ENCODE measurements at regions not wholly inside any gene's neighbourhood (a gene's known extent, or its start where the extent isn't known, plus 50 kb on each side); places are given as distances from the start of the nearest gene placed in this dataset.

- no peak for DNase-seq
These were observed 377.9 kb downstream of the CMPK2 start for GRCh38 chr2:6487765-6488164.

GRCh38 chr2:6492573-6492972, 373.1 kb downstream of the CMPK2 start:
- DNase-seq, result no peak

- DNase-seq, result no peak
These were observed 372.4 kb downstream of the CMPK2 start for GRCh38 chr2:6493266-6493665.

- DNase-seq, result no peak
These were observed 372.0 kb downstream of the CMPK2 start for GRCh38 chr2:6493669-6494068.

- DNase-seq, result no peak
These were observed 370.2 kb downstream of the CMPK2 start for GRCh38 chr2:6495466-6495865.

- DNase-seq, result no peak
These were observed 369.3 kb downstream of the CMPK2 start for GRCh38 chr2:6496376-6496775.

- no peak for DNase-seq
These were observed 368.7 kb downstream of the CMPK2 start for GRCh38 chr2:6497048-6497447.

GRCh38 chr2:6498841-6499240, 366.9 kb downstream of the CMPK2 start:
- no peak for DNase-seq

- no peak for DNase-seq
These were observed 366.0 kb downstream of the CMPK2 start for GRCh38 chr2:6499691-6500090.

GRCh38 chr2:6506361-6506794, 359.3 kb downstream of the CMPK2 start:
- no peak for DNase-seq

- DNase-seq, result no peak
These were observed 358.8 kb downstream of the CMPK2 start for GRCh38 chr2:6506859-6507258.

- DNase-seq, result no peak
These were observed 355.2 kb downstream of the CMPK2 start for GRCh38 chr2:6510532-6510931.

- DNase-seq, result no peak
These were observed 353.1 kb downstream of the CMPK2 start for GRCh38 chr2:6512589-6512988.

- no peak for DNase-seq
These were observed 349.0 kb downstream of the CMPK2 start for GRCh38 chr2:6516674-6517073.

GRCh38 chr2:6518361-6518760, 347.3 kb downstream of the CMPK2 start:
- no peak for DNase-seq

GRCh38 chr2:6523476-6523875, 342.2 kb downstream of the CMPK2 start:
- DNase-seq, result no peak

GRCh38 chr2:6524691-6525474, 340.8 kb downstream of the CMPK2 start:
- no peak for DNase-seq

GRCh38 chr2:6525475-6525964, 340.2 kb downstream of the CMPK2 start:
- no peak for DNase-seq

GRCh38 chr2:6526093-6526824, 339.4 kb downstream of the CMPK2 start:
- DNase-seq, result peak; percentile 40 to 68

- no peak for DNase-seq
These were observed 334.4 kb downstream of the CMPK2 start for GRCh38 chr2:6531304-6531703.

GRCh38 chr2:6535572-6535971, 330.1 kb downstream of the CMPK2 start:
- DNase-seq, result no peak

GRCh38 chr2:6538607-6539006, 327.1 kb downstream of the CMPK2 start:
- no peak for DNase-seq

GRCh38 chr2:6545336-6545735, 320.4 kb downstream of the CMPK2 start:
- DNase-seq, result no peak

GRCh38 chr2:6545795-6546194, 319.9 kb downstream of the CMPK2 start:
- DNase-seq, result no peak

Data from NCI-H187 (cell line).